ENCODE measurements at regions not wholly inside any gene's neighbourhood (a gene's known extent, or its start where the extent isn't known, plus 50 kb on each side); places are given as distances from the start of the nearest gene placed in this dataset.

DNA sequence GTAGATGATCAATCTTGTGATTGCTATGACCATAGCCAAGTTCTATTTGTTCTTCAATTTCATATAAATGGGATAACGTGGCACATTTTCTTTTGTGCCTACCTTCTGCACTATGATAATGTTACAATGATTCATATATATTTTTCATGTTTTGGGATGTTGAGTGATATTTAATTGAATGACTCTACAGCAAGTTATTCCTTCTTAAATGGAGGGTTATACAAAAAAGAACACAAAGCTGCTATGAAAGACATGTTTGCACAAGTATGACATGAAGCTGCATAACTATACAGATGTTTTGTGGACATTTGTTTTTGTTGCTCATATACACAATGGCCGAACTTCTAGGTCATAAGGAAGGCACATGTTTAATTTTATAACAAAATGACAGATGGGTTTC lies 356.2 kb downstream of the CBLN2 start:
- TF ChIP-seq EZH2 (IDR thresholded peaks at IDR 0.05) (no peak), EZH2phosphoT487 (IDR thresholded peaks at IDR 0.05) (no peak), CTCF (IDR thresholded peaks at IDR 0.05) (no peak)
- Histone ChIP-seq H3K79me2 (ENCODE audit: low read depth) (no peaks in the 10 kb centered on the region), H3K4me2 (peak overlapping the region; percentile 3), H2AFZ (replicated peaks) (no peak overlapping the region), H3F3A (ENCODE audit: low read depth) (no peaks in the 10 kb centered on the region), H3K9ac (no peak overlapping the region), H4K20me1 (ENCODE audit: low read depth) (no peaks in the 10 kb centered on the region), H3K4me1 (peaks cover 9% of the 10 kb centered on the region), H3K4me3 (no peak overlapping the region), H3K27ac (no peak overlapping the region), H3K9me3 (ENCODE audit: low read depth) (no peaks in the 10 kb centered on the region), H3K27me3 (no peaks in the 10 kb centered on the region), H3K36me3 (no peaks in the 10 kb centered on the region)
- Mint-ChIP-seq H3K4me3 (no peak overlapping the region), H3K36me3 (no peaks in the 10 kb centered on the region), H3K9me3 (peaks cover 2% of the 10 kb centered on the region), H3K27me3 (ENCODE audit: insufficient read depth, low read depth) (no peaks in the 10 kb centered on the region), H3K4me1 (no peaks in the 10 kb centered on the region), H3K27ac (no peak overlapping the region)
- DNase-seq (ENCODE audit: low spot score) = no peak

DNA sequence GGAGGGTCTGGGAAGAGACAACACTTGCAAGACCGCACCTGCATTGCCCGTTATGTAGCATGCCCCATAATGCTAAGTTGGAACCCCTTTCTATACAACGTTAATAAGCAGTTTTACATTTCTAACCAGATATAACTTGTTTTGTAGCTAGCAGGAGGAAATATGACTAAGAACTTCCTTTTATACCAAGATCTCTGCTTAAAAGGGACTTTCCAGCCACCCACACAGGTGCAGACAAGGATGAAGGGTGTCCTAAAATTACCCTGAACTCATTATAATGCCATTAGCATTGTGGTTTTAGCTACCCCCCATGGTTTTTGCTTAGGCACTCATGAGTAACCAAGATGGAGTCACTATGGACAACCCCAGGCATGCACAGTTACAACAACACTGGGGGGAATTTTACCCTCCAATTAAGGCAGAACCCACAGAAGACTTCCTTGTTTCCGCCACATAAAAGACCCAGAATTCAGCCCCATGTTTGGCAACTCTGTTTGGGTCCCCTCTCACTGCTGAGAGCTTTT lies 362.8 kb downstream of the CBLN2 start:
- Histone ChIP-seq H3K9me3 (ENCODE audit: low read depth) (no peaks in the 10 kb centered on the region), H3K79me2 (ENCODE audit: low read depth) (no peaks in the 10 kb centered on the region), H2AFZ (replicated peaks) (no peak overlapping the region)

DNA sequence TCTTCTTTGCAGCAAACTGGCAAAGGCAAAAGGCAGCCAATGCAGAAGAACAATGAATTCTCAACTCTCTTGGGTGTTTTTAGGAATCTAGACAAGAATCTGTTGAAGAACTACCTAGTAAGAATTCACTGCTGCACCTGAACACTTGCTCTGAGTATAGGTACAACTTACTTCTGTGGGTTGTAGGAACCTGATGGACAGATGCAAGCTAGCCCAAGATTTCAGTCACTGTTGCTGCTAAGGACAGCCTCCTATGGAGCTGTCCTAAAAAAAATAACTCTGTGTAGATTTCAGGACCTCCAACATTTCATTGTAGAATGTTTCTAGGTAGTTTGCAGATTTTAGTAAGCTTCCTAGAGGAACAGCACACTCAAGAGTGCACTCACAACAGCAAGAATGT lies 363.5 kb downstream of the CBLN2 start:
- Histone ChIP-seq H3K9me3 (ENCODE audit: low read depth) (no peaks in the 10 kb centered on the region), H3K27me3 (no peaks in the 10 kb centered on the region), H3F3A (ENCODE audit: low read depth) (no peaks in the 10 kb centered on the region), H3K4me3 (no peak overlapping the region), H3K9ac (no peak overlapping the region), H3K36me3 (no peaks in the 10 kb centered on the region), H3K79me2 (ENCODE audit: low read depth) (no peaks in the 10 kb centered on the region), H3K4me1 (no peaks in the 10 kb centered on the region), H2AFZ (replicated peaks) (no peak overlapping the region), H3K4me2 (no peak overlapping the region), H4K20me1 (ENCODE audit: low read depth) (no peaks in the 10 kb centered on the region), H3K27ac (no peak overlapping the region)
- Mint-ChIP-seq H3K27me3 (ENCODE audit: insufficient read depth, low read depth) (peaks cover 3% of the 10 kb centered on the region), H3K36me3 (no peaks in the 10 kb centered on the region), H3K4me3 (no peak overlapping the region), H3K9me3 (peaks cover 3% of the 10 kb centered on the region), H3K4me1 (no peaks in the 10 kb centered on the region), H3K27ac (no peak overlapping the region)
- DNase-seq (ENCODE audit: low spot score) = no peak
- TF ChIP-seq EZH2 (IDR thresholded peaks at IDR 0.05) (no peak), EZH2phosphoT487 (IDR thresholded peaks at IDR 0.05) (no peak), CTCF (IDR thresholded peaks at IDR 0.05) (no peak)

More for the DNA sequence above, 362.8 kb downstream of the CBLN2 start:
- no peak overlapping the region for H3K27ac Mint-ChIP-seq
- Histone ChIP-seq H3K4me3 (no peak overlapping the region), H3F3A (ENCODE audit: low read depth) (no peaks in the 10 kb centered on the region), H3K36me3 (no peaks in the 10 kb centered on the region), H3K9ac (no peak overlapping the region), H3K4me1 (no peaks in the 10 kb centered on the region), H3K27me3 (no peaks in the 10 kb centered on the region), H4K20me1 (ENCODE audit: low read depth) (no peaks in the 10 kb centered on the region), H3K4me2 (no peak overlapping the region), H3K27ac (no peak overlapping the region)
- DNase-seq (ENCODE audit: low spot score) = no peak
- H3K9me3 Mint-ChIP-seq = peaks cover 3% of the 10 kb centered on the region
- H3K27me3 Mint-ChIP-seq (ENCODE audit: insufficient read depth, low read depth) = peaks cover 3% of the 10 kb centered on the region
- H3K4me3 Mint-ChIP-seq = no peak overlapping the region
- TF ChIP-seq CTCF (IDR thresholded peaks at IDR 0.05) = no peak
- no peak for TF ChIP-seq EZH2phosphoT487 (IDR thresholded peaks at IDR 0.05)
- TF ChIP-seq EZH2 (IDR thresholded peaks at IDR 0.05) = no peak
- no peaks in the 10 kb centered on the region for H3K36me3 Mint-ChIP-seq
- H3K4me1 Mint-ChIP-seq = no peaks in the 10 kb centered on the region
